ENCODE measurements at regions not wholly inside any gene's neighbourhood (a gene's known extent, or its start where the extent isn't known, plus 50 kb on each side); places are given as distances from the start of the nearest gene placed in this dataset.

- TF ChIP-seq EP300 (IDR thresholded peaks at IDR 0.05; ENCODE audit: borderline replicate concordance) = no peak
- no peak for TF ChIP-seq FOXM1 (IDR thresholded peaks at IDR 0.05; ENCODE audit: borderline replicate concordance, low read depth)
- no peak for TF ChIP-seq MAX (IDR thresholded peaks at IDR 0.05)
- no peak for TF ChIP-seq YY1 (IDR thresholded peaks at IDR 0.05; ENCODE audit: low read depth)
- TF ChIP-seq NFIC (IDR thresholded peaks at IDR 0.05) = no peak
- TF ChIP-seq EGR1 (IDR thresholded peaks at IDR 0.05) = no peak
- no peak for TF ChIP-seq RAD21 (IDR thresholded peaks at IDR 0.05; ENCODE audit: low read depth)
These were observed 372.2 kb downstream of the MRPL39 start for GRCh38 chr21:25234857-25235801.
